ENCODE measurements at regions not wholly inside any gene's neighbourhood (a gene's known extent, or its start where the extent isn't known, plus 50 kb on each side); places are given as distances from the start of the nearest gene placed in this dataset.
"Not testable (repeated sequence)": the region's sequence is repeated elsewhere in the genome, so short reads cannot be mapped to it uniquely, and the experiment has no call there.

GRCh38 chr5:110987573-110987972 lies 83.9 kb upstream of the TSLP start:
- not testable (repeated sequence) for TF ChIP-seq ZNF274 (IDR thresholded peaks at IDR 0.05; ENCODE audit: low read depth, low read length); YY1 (IDR thresholded peaks at IDR 0.05; ENCODE audit: insufficient read depth, insufficient read length)
